A673 (cell line): ENCODE measurements at regions not wholly inside any gene's neighbourhood (a gene's known extent, or its start where the extent isn't known, plus 50 kb on each side); places are given as distances from the start of the nearest gene placed in this dataset.
"Not testable (repeated sequence)": the region's sequence is repeated elsewhere in the genome, so short reads cannot be mapped to it uniquely, and the experiment has no call there.

Experiments
- CTCF ChIP-seq: fragments of 300-800, 200-600 bp; sonication (generic); conservative IDR thresholded peaks from 2 replicates; pipeline ENCODE4 v1.5.1; 2017; ENCODE audit warnings: low read depth, mild to moderate bottlenecking, antibody characterized with exemption, low read length, moderate library complexity, mixed read lengths
- EZH2 ChIP-seq: fragments of 200-600 bp; sonication (generic); IDR thresholded peaks from 2 replicates; pipeline ENCODE4 v1.6.1; 2017; ENCODE audit warnings: borderline replicate concordance, low read depth, mild to moderate bottlenecking, mixed read lengths, antibody characterized with exemption, low read length; ENCODE audit not compliant: poor library complexity, severe bottlenecking

- TF ChIP-seq CTCF, EZH2: not testable (repeated sequence)
Measured at GRCh38 chr9:66153971-66154691, 417.2 kb downstream of the FOXD4L4 start.
